NCI-H69 (cell line): ENCODE measurements at regions not wholly inside any gene's neighbourhood (a gene's known extent, or its start where the extent isn't known, plus 50 kb on each side); places are given as distances from the start of the nearest gene placed in this dataset.

Experiments
- DNase-seq: peaks from one replicate; lab custom pipeline; 2025; lab: John Stamatoyannopoulos, UW

DNA sequence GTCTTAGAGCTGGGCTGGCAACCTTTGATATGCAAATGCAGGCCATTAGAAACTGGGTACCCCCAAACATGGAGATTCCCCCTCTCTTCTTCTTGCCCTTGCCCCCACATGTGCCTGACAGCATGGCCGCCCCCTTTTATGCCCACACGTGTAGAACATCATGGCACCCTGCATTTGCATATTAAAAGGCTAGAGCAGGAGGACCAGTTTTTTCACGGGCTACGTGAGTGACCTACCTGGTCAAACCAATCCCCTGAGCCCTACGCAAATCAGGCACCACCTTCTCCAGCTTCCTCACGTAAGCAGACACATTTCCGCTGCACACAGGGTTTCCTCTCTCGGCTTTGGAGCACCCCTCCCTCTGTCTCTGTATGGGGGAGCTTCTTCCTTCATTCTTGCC is 110.9 kb upstream of the COPS8 start:
- no peak for DNase-seq

DNA sequence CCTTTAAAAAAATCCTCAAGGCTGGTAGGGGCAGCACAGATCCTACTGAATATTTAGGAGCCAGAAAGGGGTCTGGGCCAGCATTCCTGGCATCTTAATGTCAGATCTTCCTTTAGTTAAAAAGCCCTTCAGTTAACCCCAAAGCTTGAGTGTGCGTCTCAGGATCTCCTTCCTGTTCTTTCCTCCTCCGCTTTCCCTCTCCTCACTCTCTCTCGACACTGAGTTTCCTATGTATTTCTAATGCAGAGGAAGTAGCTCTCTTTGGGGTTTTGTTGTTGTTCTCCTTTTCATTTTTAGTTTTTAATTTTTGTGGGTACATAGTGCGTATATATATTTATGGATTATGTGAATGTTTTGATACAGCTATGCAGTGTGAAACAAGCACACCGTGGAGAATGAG is 109.9 kb upstream of the COPS8 start:
- DNase-seq = no peak

DNA sequence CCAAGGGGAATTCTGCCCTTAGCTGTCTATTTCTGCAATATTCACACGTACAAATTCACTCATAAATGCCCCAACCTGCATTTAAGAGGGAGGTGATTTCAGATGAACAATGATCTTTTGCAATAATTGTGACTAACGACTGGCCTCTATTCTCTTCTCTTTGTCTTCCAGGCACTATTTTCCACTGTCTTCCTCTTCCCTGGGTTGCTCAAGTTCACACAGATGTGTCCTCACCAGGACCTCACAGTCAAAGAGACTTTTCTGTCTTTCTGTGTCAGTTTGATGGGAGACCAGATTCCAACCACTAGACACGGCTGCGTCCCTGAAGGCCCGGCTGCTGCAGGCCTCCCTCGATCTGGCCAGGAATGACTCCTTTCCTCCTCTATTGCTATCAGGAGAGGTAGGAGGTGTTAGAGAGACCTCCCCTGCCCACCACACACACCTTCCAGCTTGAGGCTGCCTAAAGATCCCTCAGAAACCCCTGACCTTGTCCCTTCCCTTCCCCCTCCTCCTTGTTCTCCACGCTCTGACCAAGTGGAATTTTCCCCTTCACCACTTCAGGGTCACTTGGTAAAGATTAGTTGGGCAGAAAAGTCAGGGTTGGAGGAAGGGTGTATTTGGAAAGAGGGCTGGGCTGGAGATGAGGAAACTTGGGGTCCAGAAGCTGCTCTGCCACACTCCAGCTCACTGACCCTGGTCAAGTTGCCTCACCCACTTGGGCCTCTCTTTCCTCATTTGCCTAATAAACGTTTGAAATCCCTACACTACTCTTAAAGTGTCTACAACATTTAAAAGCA is 109.2 kb upstream of the COPS8 start:
- peak; percentile 3 for DNase-seq

DNA sequence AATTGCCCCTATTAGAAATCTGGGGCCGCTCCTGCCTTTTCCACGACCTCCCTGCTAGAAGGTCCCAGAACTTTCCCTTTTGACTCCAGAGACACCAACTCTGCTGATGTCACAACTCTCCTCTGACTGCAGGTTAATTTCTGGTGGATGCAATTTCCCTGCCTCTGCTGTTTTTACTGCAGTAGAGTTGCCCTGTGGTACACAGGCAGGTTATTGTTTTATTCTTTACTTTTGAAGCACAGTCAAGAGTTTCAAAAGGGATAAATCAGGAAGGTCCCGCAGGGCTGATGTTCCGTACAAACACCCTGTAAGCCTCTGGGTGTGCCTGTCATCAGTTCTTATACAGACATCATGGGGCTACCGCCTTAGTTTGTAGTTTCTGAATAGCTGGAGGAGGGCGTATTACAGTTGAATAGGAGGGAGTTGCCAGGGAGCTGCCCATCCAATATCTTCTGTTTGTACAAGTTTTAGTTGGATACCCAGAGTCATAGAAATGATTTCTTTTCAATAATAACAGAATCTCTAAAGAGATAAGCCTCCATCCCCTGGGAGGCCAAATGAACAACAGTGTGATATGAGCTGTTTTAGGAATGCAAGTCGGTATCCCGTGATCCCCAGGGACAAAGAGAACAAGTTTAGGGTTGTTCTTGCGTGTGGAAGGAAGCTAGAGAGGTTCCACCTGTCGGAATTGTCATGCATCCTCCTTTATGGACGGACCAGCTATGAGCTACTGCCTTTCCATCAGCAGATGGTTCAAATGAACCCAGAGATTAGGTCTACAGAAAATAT is 108.4 kb upstream of the COPS8 start:
- DNase-seq = no peak

DNA sequence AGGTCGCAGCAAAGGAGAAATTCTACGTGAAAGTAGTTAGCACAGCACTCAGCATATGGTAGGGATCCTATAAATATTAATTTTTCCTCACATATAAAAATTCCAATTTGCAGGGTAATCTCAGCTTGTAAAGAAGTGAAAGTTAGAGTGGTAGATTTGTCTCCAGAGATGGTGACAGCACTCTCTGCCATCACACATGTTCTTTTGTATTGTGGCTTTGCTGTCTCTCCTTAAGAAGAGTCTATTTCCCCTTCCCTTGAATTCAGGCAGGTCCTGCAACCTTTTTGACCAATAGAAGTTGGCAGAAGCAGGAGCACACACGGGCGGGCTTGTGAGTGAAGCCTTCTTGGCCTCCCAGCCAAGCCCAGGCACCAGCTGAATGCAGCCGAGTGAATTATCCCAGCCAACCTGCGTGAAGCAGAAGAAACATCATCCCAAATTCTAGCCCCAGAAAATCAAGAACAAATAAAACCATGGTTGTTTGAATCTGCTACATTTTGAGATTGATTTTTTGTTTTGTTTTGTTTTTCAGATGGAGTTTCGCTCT is 107.8 kb upstream of the COPS8 start:
- DNase-seq = no peak

DNA sequence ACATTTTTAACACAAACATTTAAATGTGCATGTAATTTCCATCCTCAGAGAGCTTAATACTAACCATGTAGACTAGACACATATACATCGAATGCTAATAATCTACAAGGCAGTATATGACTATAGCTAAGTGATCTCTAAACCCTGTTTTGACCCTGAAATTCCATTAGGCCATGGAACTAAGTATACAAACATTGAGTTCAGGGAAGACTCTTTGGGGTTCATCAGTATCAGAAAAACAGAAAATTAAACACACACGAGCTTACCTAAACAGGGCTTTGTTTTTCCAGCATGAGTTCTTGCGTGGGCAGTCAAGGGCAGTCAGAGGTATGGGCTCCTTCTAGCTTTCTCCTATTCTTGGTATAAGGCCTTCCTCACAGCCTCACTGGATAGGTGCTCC is 106.0 kb upstream of the COPS8 start:
- DNase-seq = no peak

DNA sequence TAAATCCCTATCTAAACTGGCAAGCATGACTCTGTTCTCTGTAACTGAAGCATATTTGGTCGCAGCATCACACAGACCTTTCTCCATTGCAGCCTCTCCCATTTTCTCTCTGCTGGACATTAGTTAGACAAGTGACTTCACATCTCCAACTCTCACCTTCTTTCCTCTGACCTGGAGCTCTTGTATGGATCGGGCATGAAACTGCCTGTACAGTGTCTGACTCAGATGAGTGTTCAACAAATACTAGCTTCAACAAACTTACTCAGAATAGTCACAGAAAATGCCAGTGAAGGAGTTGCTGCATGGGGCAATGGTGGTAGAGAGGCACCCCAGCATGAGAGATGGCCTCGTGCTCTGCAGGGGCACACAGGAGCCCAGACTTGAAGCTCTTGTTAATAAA is 104.7 kb upstream of the COPS8 start:
- DNase-seq = no peak

DNA sequence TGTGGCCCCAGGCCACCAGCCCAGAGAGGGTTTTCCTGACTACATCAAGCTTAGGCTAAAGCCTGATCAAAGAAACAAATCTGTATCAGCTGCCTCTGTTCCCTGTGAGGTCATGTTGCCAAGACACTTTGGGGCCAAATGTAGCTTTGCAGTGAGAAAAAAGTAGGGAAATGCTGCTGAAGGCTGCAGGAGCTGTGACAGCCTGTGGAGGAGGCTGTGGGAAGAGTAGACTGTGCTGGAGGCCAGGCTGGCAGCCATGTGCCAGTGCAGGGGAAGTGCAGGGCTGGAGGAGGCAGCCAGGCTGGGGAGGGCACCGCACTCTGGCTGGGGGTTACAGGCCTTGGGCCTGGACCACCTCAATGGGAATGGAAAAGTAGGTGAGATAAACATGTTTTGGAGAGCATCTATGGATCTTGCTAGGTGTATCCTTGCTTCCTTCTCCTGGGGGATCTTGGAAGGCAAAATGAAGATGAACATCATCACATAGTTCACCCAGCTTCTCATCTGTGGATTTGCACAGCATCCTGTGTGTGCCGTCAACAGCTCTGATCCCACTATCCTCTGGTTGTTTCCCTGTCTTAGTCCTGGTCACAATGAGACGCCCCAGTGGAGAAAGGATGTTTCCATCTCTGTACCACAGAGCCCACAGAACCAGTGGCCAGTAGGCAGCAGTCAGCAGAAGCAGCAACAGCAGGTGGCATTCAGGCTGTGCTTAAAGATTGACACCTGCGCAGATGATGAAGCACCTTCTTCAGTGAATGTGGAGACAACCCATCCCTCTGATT is 103.8 kb upstream of the COPS8 start:
- DNase-seq = no peak

DNA sequence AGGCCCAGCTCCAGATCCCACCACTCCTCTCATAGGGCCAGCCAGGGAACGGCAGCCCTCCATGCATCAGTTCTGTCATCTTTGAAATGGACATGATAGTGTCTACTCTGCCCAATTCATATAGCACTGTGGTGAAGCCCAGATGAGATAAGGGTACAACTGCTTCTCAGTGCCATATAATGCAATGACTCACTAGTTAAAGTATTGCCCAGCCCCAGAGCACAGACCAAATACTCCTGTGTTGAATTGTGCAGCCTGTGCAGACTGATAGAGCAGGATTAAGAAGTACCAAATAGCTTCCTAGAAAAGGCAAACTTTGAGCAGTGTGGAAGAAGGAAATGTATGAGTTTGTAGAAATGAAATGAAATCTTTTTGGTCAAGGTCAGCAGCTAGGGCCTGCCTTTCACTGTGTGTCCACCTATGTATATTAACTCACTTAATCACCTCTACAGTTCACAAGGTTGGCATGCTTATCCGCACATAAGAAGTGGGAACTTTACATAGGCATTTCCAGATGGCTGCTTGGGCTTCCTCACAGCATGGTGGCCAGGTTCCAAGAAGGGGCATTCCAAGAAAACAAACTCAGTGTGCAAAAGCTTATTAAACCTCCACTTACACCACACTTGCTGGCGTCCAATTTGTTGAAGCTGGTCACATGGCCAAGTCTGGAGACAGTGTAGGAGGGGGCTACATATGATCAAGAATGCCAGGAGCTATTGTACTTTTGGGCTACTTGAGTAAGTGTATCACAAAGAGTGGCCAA is 102.8 kb upstream of the COPS8 start:
- DNase-seq = no peak

DNA sequence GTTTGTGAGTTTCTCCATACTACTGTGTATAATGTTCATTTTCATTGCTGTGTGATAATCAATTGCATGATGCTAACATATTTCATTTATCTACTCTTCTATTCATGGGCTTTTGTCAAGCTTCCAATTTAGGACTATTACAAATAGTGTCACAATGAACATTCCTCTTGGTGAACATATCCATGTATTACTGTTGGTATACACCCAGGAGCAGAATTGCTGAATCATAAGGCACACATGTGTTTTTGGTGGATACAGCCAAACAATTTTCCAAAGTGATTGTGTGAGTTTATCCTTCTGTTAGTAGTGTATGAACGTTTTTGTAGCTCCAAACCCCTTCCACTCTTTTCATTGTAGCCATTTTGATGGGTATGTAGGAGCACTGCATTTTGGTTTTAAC is 101.6 kb upstream of the COPS8 start:
- no peak for DNase-seq

DNA sequence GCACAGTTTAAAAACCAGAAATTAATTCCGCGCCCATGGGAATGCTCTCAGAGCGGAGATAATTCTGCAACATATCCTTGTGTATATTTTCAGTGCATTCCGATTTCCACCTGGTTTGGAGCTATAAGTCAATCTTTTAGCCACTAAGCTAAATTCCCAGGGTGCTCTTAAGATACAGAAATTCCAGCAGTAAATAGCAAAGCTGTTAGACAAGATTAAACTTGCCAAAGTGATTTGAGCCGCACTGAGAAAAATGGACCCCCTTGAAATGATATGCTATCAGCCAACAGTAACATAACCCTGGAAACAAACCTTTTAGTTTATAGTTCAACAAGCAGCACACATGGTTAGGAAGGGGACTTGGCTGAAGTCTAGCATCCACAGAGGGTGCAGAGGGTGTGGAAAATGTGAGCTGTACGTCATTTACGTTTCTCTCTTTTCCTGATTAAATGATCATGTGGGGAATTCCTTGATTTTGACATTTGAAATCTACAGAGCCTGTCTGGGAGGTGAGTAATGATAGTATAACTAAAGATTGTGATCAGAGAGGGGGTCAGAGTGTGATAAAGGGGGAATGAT is 99.8 kb upstream of the COPS8 start:
- no peak for DNase-seq

DNA sequence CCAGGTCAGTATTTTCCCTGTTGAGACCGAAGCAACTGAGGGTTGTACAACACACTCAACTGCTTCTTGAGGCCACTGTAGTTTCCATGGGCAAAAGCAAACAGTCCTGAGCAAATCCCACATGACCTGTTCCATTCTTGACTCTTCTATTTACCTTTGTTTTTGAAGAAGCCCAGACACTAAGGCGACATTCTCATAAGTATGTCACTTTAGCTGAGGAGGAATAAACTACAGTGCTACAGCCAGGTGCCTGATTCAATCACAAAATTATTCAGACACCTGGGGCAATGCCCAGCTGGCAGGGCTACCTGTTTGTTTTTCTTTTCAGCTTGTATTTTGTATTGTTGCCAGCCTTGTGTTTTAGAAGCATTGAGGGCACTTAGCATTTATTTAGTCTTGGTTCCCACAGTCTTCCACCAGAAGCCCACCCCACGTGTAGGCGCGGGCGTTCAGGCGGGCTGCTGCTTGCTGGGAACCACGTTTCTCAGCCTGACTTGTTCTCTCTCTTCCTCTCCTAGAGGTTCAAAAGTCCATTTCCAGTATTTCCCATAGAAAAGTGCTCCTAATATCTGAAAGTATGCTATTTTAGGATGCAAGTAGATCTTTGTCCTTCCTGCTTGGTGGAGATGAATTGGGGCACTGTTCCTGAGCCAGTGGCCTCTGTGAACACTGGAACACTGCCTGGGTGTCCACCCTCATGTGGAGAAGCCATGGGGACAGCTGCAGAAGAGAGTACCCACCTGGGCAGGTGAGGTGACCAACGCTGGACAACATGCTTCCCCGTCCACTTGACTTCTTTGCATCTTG is 99.0 kb upstream of the COPS8 start:
- DNase-seq = peak; percentile 54

DNA sequence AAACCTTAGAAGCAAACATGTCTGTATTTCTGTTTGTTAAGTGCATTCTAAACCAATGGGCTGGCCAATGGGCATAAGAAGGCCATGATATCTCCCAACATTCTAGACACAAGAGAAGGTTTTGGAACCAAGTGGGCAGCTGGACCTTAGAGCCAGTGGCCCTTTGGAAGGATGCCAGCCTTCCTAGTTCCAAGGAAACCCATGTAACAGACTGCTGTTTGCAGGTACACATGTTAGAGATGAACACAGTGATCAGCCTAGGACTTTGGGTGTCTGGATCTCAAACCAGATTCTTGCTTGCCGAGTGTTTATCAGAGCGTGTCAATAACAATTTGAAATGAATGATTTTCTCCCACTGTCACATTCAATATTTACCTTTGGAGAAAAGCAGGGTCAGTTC is 97.5 kb upstream of the COPS8 start:
- DNase-seq = peak; percentile 1

DNA sequence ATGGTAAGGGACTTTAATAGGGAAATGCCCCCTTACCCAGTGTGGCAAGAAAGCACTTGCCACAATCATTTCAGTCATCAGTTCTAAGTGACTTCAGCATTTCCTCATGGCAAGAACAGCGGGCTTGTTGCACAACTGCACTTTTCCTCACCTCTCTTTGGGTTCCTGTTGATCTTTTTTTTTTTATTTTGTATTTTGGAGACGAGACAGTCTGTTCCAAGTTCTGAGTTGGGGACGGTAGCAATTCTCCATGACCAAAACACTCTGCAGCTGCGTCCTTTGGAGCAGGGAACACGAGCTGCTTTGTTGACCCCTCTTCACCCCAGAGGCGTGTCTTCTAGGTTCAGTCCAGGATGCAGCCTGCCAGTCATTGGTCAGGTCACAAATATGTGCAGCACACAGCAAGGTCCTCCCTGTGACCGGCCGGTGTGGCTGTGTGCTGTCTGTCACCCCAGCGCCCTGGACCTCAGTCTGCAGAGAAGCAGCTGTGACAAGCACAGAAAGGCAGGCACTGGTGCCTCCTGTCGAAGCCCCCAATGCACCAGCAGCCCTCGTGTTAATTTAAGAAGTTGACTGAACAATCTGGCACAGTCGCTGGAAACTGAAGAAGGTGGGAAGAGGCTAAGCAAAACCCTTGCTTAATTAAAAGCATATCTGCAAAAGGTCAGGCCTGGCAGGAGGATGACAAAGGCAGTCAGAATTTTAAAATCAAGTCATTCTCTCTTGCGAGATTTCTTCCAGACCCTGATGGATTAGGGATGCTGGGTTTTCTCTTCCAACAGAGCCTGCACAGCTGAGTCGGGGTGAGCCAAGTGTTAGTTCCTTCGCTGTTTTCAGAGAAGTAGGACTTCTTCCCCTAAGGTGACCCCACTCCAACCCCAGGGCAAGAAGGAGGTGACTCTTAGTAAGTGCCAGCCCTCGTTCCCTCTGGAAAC is 96.7 kb upstream of the COPS8 start:
- no peak for DNase-seq

DNA sequence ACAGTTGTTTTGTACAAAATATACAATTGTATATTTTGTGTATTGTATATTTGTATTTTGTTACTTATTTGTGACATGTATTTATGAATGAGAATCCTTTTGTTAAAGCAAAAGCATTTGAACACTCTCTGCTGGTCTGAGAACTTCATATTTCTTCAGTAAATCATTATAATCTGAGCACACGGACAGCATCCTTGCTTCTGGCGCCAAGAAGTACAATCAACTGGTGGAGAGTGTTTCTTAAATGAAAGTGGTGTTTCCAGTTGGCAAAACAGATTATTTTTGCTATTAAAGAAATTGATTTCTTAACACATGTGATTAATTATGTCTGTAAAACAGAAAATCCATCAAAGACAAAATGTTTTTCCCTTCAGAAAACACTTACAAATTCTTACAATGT is 95.1 kb upstream of the COPS8 start:
- no peak for DNase-seq

DNA sequence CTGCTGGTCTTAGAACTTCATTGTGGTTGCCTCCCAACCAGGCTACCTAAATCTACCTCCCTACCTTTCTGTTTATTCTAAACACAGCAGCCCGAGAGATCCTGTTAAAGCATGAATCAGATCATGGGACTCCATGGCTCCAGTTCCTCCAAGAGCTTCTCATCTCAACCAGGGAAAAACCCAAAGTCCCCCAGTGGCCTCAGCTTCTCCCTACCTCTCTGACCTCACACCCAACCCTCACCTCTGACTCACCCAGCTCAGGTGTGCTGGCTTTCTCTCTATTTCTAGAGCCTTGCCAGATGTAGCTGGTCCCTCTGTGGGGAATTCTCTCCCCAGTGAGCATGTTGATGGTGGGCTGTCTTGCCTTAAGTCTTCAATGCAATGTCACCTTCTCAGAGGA is 93.8 kb upstream of the COPS8 start:
- no peak for DNase-seq

DNA sequence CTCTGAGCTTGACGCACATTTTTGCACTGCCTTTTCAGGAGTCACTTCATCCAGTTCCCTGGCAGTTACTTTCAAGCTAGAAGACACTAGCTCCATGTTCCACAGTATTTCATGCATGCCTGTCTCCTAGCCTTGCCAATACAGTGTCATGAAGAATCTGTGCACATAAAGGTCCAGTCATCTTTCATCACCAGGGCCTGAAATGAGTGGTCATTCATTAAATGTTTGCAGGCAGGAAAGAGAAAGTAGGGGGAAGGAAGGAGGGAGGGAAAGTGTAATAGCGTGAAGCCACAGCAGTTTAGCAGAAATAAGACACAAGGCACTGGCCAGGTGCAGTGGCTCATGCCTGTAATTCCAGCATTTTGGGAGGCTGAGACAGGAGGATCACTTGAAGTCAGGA is 92.4 kb upstream of the COPS8 start:
- no peak for DNase-seq

DNA sequence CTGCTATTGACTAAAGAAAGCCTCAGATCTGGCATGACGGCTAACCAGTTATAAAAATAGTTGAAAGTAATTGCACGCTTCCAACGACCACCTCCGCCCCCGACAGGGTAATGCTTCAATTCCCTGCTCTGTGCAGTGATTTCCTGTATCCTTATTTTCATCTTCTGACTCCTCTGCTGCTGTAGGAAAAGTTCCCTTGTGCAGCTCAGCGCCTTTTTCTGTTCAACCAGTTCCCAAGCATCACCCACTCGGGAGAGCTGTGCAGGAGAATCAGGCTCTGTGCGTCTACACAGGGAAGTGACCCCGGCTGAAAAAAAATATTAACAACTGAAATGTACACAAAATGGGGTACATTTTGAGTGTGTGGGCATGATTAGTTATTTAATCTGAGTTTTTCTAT is 91.3 kb upstream of the COPS8 start:
- no peak for DNase-seq

DNA sequence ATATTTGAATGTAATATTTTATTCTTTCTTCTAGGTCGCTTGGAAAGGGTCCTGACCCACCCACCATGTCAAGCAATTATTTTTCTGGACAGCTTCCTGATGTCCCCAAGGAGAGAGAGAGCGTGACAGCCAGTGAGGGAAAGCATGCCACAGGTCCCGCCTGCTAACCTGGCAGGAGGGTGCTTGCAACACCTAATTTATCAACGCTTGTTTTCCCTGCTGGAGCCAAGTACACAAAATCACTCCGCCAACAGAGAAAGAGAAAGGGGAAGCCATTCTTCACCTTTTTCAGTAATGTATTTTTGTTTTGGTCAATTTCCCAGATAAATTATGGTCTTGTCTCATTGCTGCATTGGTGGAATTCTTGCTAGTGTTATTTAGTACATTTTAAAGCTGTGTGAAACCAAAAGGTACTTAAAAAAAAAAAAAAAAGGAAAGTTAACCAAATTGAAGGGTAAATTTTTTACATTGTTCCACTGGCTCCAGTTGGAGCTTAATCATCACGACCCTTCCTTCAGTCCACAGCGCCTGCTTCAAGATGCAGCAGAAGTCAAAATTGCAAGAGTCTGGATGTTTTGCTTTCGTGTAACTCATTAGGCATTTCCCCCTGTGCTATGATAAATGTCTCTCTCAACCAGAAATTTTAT is 88.5 kb upstream of the COPS8 start:
- DNase-seq = peak; percentile 82
